ENCODE measurements at regions not wholly inside any gene's neighbourhood (a gene's known extent, or its start where the extent isn't known, plus 50 kb on each side); places are given as distances from the start of the nearest gene placed in this dataset.

DNA sequence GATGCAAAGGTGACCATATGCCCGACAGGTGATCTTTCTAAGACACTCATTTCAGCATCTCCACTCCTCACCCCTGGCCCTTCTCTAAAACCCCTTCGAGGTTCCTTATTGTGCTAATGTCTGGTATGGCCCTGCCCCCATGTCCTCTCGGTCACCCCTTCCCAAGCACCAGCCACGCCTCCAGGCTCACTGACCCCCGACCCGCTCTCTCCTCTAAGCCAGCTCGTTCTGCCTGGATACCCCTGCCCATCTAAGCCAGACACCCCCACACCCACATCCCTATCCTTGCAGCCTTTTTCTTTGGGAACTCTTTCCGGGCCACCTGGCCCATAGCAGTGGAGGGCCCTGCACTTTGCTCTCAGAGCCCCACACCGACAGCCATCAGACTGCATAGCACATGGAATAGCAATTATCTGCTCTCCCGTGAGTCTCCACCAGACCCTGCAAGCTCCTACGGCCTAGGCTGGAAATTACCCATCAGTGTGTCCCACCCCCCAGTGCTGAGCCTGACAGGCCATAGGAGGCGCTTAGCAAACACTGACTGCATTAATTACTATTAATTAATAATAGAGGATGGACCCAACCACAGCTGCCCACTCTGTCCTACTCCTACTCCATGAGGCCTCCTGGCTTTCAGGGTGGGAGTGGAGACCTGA is 176.7 kb downstream of the TMEM132E start:
- no peak for DNase-seq
- H3K9ac ChIP-seq (ENCODE audit: low read length), result no peak overlapping the region
- no peak overlapping the region for H2AK5ac ChIP-seq (ENCODE audit: low read length)
- H3K4me2 ChIP-seq (ENCODE audit: low read length), result no peak overlapping the region
- H3K79me1 ChIP-seq (ENCODE audit: low read length), result no peaks in the 10 kb centered on the region
- H3K4me3 ChIP-seq (ENCODE audit: low read depth, low read length), result no peak overlapping the region
- no peak overlapping the region for H2AFZ ChIP-seq (ENCODE audit: insufficient read depth, low read length, poor library complexity)
- no peak overlapping the region for H3K18ac ChIP-seq (ENCODE audit: low read length)
- no peaks in the 10 kb centered on the region for H3K4me1 ChIP-seq (ENCODE audit: control insufficient read depth in 1 of 2, insufficient read depth in 2 of 2, low read length in 2 of 2)
- H2BK120ac ChIP-seq (ENCODE audit: insufficient read depth, low read length, poor library complexity), result no peak overlapping the region
- H3K79me2 ChIP-seq (ENCODE audit: control insufficient read depth, insufficient read depth, low read length, poor library complexity), result no peaks in the 10 kb centered on the region
- no peak overlapping the region for H2BK5ac ChIP-seq (ENCODE audit: low read depth, low read length, poor library complexity)
- no peak overlapping the region for H4K12ac ChIP-seq (ENCODE audit: low read depth, low read length)
- H3K27me3 ChIP-seq (ENCODE audit: insufficient read depth, low read length), result no peaks in the 10 kb centered on the region
- WGBS (ENCODE audit: extremely low coverage, insufficient coverage, insufficient read length), result no CpG with 5 or more reads among the region's 12 CpGs
- no peak overlapping the region for H4K91ac ChIP-seq (ENCODE audit: low read depth, low read length)
- no peak overlapping the region for H3K27ac ChIP-seq (ENCODE audit: low read depth, low read length)
- peaks cover 1% of the 10 kb centered on the region for H3K9me3 ChIP-seq (ENCODE audit: insufficient read depth, low read depth, low read length)
- H3K4ac ChIP-seq (ENCODE audit: low read depth, low read length), result no peak overlapping the region
- no peak overlapping the region for H2BK12ac ChIP-seq (ENCODE audit: low read length)
- no peak overlapping the region for H4K8ac ChIP-seq (ENCODE audit: low read depth, low read length)
- no peaks in the 10 kb centered on the region for H3K36me3 ChIP-seq (ENCODE audit: control insufficient read depth in 1 of 2, insufficient read depth in 2 of 2, low read length in 2 of 2)
- H3K23ac ChIP-seq (ENCODE audit: low read length), result no peak overlapping the region
- H3K14ac ChIP-seq (ENCODE audit: low read length), result no peak overlapping the region

DNA sequence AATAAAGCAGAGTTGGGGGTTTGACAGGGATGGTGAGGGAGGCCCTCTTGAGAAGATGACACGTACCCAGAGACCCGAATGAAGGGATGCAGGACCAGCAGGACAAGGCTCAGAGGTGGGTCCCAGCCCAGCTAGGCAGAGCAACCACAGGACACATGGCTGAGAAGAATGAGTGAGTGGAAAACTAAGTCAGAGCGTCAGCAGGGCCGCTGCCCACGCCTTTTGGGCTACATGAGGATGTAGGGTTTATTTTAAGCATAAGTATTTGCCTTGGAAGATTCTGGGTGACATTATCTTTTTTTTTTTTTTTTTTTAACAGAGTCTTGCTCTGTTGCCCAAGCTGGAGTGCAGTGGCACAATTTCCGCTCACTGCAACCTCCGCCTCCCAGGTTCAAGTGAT is 176.0 kb downstream of the TMEM132E start:
- Histone ChIP-seq H3K18ac (ENCODE audit: low read length) (no peak overlapping the region), H4K91ac (ENCODE audit: low read depth, low read length) (no peak overlapping the region), H3K79me1 (ENCODE audit: low read length) (no peaks in the 10 kb centered on the region), H3K4me3 (ENCODE audit: low read depth, low read length) (no peak overlapping the region), H3K23ac (ENCODE audit: low read length) (no peak overlapping the region), H3K9ac (ENCODE audit: low read length) (no peak overlapping the region), H3K9me3 (ENCODE audit: insufficient read depth, low read depth, low read length) (peaks cover 1% of the 10 kb centered on the region), H2AFZ (ENCODE audit: insufficient read depth, low read length, poor library complexity) (no peak overlapping the region), H3K36me3 (ENCODE audit: control insufficient read depth in 1 of 2, insufficient read depth in 2 of 2, low read length in 2 of 2) (no peaks in the 10 kb centered on the region), H3K27me3 (ENCODE audit: insufficient read depth, low read length) (no peaks in the 10 kb centered on the region), H2BK12ac (ENCODE audit: low read length) (no peak overlapping the region), H3K14ac (ENCODE audit: low read length) (no peak overlapping the region), H3K4me2 (ENCODE audit: low read length) (no peak overlapping the region), H3K27ac (ENCODE audit: low read depth, low read length) (no peak overlapping the region), H2AK5ac (ENCODE audit: low read length) (no peak overlapping the region), H2BK5ac (ENCODE audit: low read depth, low read length, poor library complexity) (no peak overlapping the region), H3K4ac (ENCODE audit: low read depth, low read length) (no peak overlapping the region), H4K12ac (ENCODE audit: low read depth, low read length) (no peak overlapping the region), H4K8ac (ENCODE audit: low read depth, low read length) (no peak overlapping the region), H3K79me2 (ENCODE audit: control insufficient read depth, insufficient read depth, low read length, poor library complexity) (no peaks in the 10 kb centered on the region), H2BK120ac (ENCODE audit: insufficient read depth, low read length, poor library complexity) (no peak overlapping the region), H3K4me1 (ENCODE audit: control insufficient read depth in 1 of 2, insufficient read depth in 2 of 2, low read length in 2 of 2) (no peaks in the 10 kb centered on the region)
- no CpG with 5 or more reads among the region's 7 CpGs for WGBS (ENCODE audit: extremely low coverage, insufficient coverage, insufficient read length)
- no peak for DNase-seq

DNA sequence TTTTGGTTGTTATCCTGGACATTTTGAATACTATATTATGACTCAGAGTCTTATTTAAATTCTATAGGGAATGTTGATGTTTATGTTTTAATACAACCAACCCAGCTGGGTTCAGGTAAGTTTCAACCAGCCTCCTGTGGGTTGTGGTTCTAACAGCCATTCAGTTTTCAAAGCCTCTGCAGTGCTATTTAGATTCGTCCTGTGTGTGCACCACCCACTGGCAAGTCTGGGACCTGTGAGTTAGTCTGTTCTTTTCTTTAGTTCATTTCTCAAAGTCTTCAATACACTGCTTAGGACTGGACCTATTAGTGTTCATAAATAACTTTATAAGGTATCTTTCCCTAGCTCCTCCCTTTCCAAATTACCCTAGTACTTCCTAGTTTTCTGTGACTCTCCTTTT is 170.6 kb downstream of the TMEM132E start:
- no peaks in the 10 kb centered on the region for H3K9me3 ChIP-seq (ENCODE audit: insufficient read depth, low read depth, low read length)
- no peaks in the 10 kb centered on the region for H3K79me2 ChIP-seq (ENCODE audit: control insufficient read depth, insufficient read depth, low read length, poor library complexity)
- no peak overlapping the region for H3K23ac ChIP-seq (ENCODE audit: low read length)
- no peak overlapping the region for H3K4me2 ChIP-seq (ENCODE audit: low read length)
- no CpG with 5 or more reads among the region's 1 CpG for WGBS (ENCODE audit: extremely low coverage, insufficient coverage, insufficient read length)
- H3K4ac ChIP-seq (ENCODE audit: low read depth, low read length), result no peak overlapping the region
- H3K18ac ChIP-seq (ENCODE audit: low read length), result no peak overlapping the region
- H3K27me3 ChIP-seq (ENCODE audit: insufficient read depth, low read length), result no peaks in the 10 kb centered on the region
- H3K79me1 ChIP-seq (ENCODE audit: low read length), result no peaks in the 10 kb centered on the region
- no peak for DNase-seq
- no peak overlapping the region for H3K27ac ChIP-seq (ENCODE audit: low read depth, low read length)
- H3K14ac ChIP-seq (ENCODE audit: low read length), result no peak overlapping the region
- no peak overlapping the region for H4K91ac ChIP-seq (ENCODE audit: low read depth, low read length)
- H4K8ac ChIP-seq (ENCODE audit: low read depth, low read length), result no peak overlapping the region
- no peak overlapping the region for H2BK12ac ChIP-seq (ENCODE audit: low read length)
- H3K4me1 ChIP-seq (ENCODE audit: control insufficient read depth in 1 of 2, insufficient read depth in 2 of 2, low read length in 2 of 2), result no peaks in the 10 kb centered on the region
- no peak overlapping the region for H4K12ac ChIP-seq (ENCODE audit: low read depth, low read length)
- H3K4me3 ChIP-seq (ENCODE audit: low read depth, low read length), result no peak overlapping the region
- H3K36me3 ChIP-seq (ENCODE audit: control insufficient read depth in 1 of 2, insufficient read depth in 2 of 2, low read length in 2 of 2), result no peaks in the 10 kb centered on the region
- H2BK5ac ChIP-seq (ENCODE audit: low read depth, low read length, poor library complexity), result no peak overlapping the region
- H3K9ac ChIP-seq (ENCODE audit: low read length), result no peak overlapping the region
- H2BK120ac ChIP-seq (ENCODE audit: insufficient read depth, low read length, poor library complexity), result no peak overlapping the region
- H2AFZ ChIP-seq (ENCODE audit: insufficient read depth, low read length, poor library complexity), result no peak overlapping the region
- no peak overlapping the region for H2AK5ac ChIP-seq (ENCODE audit: low read length)

DNA sequence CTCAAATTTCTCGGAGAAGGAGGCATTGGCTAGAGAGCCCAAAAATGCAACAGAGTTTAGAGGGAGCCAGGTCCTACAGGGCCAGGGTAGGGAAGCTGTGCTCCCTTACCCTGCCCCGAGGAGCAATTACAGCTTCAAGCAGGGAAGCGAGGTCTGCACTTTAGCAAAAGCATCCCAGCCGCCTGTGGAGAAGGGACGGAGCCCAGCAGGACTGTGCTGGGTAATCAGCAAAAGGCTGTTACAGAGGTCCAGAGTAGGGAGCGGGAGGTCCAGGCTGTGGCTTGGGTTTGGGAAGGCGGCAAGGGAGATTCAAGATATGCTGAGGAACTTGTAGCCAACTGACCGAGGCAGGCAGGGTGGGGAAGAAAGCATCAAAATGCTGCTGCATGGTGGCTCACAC is 162.6 kb downstream of the TMEM132E start:
- H3K4ac ChIP-seq (ENCODE audit: low read depth, low read length), result no peak overlapping the region
- H4K12ac ChIP-seq (ENCODE audit: low read depth, low read length), result no peak overlapping the region
- no peak overlapping the region for H2BK120ac ChIP-seq (ENCODE audit: insufficient read depth, low read length, poor library complexity)
- H2AK5ac ChIP-seq (ENCODE audit: low read length), result no peak overlapping the region
- H3K4me3 ChIP-seq (ENCODE audit: low read depth, low read length), result no peak overlapping the region
- no peak overlapping the region for H3K27ac ChIP-seq (ENCODE audit: low read depth, low read length)
- no peak overlapping the region for H3K18ac ChIP-seq (ENCODE audit: low read length)
- no CpG with 5 or more reads among the region's 8 CpGs for WGBS (ENCODE audit: extremely low coverage, insufficient coverage, insufficient read length)
- H3K79me1 ChIP-seq (ENCODE audit: low read length), result no peaks in the 10 kb centered on the region
- H3K14ac ChIP-seq (ENCODE audit: low read length), result no peak overlapping the region
- no peak overlapping the region for H2BK5ac ChIP-seq (ENCODE audit: low read depth, low read length, poor library complexity)
- no peak for DNase-seq
- H2BK12ac ChIP-seq (ENCODE audit: low read length), result no peak overlapping the region
- H3K4me1 ChIP-seq (ENCODE audit: control insufficient read depth in 1 of 2, insufficient read depth in 2 of 2, low read length in 2 of 2), result no peaks in the 10 kb centered on the region
- H3K9me3 ChIP-seq (ENCODE audit: insufficient read depth, low read depth, low read length), result no peaks in the 10 kb centered on the region
- no peaks in the 10 kb centered on the region for H3K79me2 ChIP-seq (ENCODE audit: control insufficient read depth, insufficient read depth, low read length, poor library complexity)
- no peak overlapping the region for H3K9ac ChIP-seq (ENCODE audit: low read length)
- H3K27me3 ChIP-seq (ENCODE audit: insufficient read depth, low read length), result no peaks in the 10 kb centered on the region
- no peak overlapping the region for H4K91ac ChIP-seq (ENCODE audit: low read depth, low read length)
- no peaks in the 10 kb centered on the region for H3K36me3 ChIP-seq (ENCODE audit: control insufficient read depth in 1 of 2, insufficient read depth in 2 of 2, low read length in 2 of 2)
- no peak overlapping the region for H3K4me2 ChIP-seq (ENCODE audit: low read length)
- H2AFZ ChIP-seq (ENCODE audit: insufficient read depth, low read length, poor library complexity), result no peak overlapping the region
- H3K23ac ChIP-seq (ENCODE audit: low read length), result no peak overlapping the region
- H4K8ac ChIP-seq (ENCODE audit: low read depth, low read length), result no peak overlapping the region

Measured in trophoblast cell (in vitro differentiated cells and primary cell).